NCI-H446 (cell line): ENCODE measurements at regions not wholly inside any gene's neighbourhood (a gene's known extent, or its start where the extent isn't known, plus 50 kb on each side); places are given as distances from the start of the nearest gene placed in this dataset.
"Not testable (repeated sequence)": the region's sequence is repeated elsewhere in the genome, so short reads cannot be mapped to it uniquely, and the experiment has no call there.

Experiments
- DNase-seq, 2 experiments: peaks; one replicate each; lab custom pipeline; 2025; lab: John Stamatoyannopoulos, UW

DNA sequence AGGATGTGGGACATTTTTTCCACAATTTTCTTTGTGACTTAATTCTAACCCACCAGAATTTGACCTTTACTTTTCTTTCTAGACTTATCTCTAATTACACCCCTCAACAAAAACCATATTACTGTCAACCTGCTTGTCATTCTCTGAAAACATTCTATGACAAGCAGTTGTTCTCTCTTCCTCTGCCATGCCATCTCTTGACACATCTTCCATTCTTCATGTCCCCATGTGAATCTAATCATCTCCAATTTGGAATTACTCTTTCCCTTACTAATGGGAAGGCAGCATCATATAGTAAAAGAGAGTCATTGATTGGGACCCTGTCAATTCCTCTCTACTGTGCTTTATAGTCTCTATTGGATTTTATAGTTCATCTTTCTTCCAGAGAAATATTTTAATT lies 61.3 kb upstream of the P2RY1 start:
- DNase-seq = no peak

DNA sequence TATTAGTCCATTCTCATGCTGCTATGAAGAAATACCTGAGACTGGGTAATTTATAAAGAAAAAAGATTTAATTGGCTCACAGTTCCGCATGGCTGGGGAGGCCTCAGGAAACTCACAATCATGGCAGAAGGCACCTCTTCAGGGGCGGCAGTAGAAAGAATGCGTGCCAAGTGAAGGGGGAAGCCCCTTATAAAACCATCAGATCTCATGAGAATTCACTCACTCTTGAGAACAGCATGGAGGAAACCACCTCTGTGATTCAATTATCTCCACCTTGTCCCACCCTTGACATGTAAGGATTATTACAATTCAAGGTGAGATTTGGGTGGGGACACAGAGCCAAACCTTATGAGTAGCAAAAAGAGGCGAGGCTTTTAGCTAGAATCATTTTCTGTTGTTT lies 60.7 kb upstream of the P2RY1 start:
- not testable (repeated sequence) for DNase-seq

DNA sequence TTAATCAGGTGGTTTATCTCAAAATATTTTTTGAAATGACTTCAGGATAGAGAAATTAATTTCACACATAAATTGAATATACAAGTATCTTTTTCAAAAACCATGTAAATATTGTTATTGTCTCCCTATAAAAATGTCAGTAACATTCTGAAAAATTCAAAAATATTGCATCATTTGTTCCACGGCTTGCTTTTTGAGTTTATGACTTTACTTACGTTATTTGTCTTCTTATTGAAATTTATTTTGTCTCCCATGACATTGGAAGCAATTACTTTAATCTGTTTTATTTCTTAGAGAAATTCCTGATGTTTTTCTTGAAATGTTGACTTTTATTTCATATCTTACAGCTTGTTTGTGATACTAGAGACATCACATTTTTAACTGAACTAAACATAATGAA lies 56.9 kb upstream of the P2RY1 start:
- no peak for DNase-seq

DNA sequence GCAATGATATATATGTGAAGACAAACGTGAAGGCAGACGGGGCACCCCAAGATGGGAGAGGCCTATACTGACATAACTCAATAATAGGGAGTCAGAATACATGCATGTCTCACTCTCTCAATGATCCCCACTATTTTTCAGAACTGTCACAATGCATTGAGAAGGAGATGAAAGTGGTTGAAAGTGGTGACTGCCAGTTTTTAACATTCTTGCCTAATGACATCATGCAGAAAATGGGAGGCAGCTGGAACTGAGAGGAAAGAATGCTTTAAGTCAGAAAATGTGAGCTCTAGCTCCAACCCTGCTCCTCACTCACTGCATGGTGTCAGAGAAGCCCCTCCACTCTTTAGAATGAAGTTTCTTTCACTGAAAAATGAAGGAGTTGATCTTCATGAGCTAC lies 55.3 kb upstream of the P2RY1 start:
- DNase-seq = no peak

DNA sequence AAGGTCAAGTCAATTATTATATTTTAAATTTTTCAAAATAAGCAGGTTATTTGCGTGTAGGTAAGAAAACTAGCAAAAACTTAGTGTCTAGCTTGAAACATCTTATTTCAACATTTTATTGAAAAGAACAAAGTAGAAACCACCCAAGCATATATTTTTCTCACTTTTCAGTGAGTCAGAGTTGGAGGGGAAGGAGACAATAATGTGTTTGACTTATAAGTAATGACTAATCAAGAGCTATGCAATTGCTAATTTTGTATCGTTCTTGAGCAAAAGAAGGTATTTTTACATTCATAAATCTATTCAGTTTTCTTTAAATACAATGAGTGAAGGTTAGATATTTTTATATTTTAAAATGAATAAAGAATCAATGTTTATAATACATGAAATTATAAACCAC lies 54.4 kb upstream of the P2RY1 start:
- DNase-seq = no peak

DNA sequence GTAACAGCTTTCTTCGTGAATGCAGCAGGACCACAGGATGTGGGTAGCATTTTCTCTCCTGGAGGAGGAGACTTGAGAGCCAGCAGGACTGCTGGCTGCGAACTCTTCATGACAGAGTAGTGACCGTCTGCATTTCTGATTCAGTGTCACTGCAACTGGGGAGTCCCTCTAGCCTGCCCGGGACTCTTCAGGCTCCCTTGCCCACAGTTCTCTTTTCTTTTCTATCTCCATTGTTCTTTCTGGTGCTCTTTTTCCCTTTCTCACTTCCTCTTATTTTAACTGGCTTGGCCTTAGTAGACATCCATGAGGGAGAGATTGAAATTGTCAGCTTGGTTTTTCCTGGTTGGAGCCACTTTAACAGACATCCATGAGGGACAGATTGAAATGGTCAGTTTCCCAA lies 49.9 kb upstream of the P2RY1 start:
- DNase-seq = no peak
